Skeletal muscle tissue (tissue), 3 donors: ENCODE measurements at regions not wholly inside any gene's neighbourhood (a gene's known extent, or its start where the extent isn't known, plus 50 kb on each side); places are given as distances from the start of the nearest gene placed in this dataset.
"Not testable (repeated sequence)": the region's sequence is repeated elsewhere in the genome, so short reads cannot be mapped to it uniquely, and the experiment has no call there.

Source experiments
- H3K27ac ChIP-seq: one replicate; pipeline ENCODE4 v1.7.0; 2013; ENCODE audit warnings: mild to moderate bottlenecking, low read depth, low read length, inconsistent platforms
- H3K27me3 ChIP-seq, 3 donors: one replicate each; pipeline ENCODE4 v1.7.0; 2013; ENCODE audit warnings: low read length in 3 of 3; ENCODE audit not compliant: control insufficient read depth in 3 of 3, insufficient read depth in 3 of 3
- H3K36me3 ChIP-seq, 3 donors: one replicate each; pipeline ENCODE4 v1.7.0; 2013; ENCODE audit warnings: low read length in 3 of 3; ENCODE audit not compliant: control insufficient read depth in 3 of 3, insufficient read depth in 3 of 3
- H3K4me1 ChIP-seq, 3 donors: one replicate each; pipeline ENCODE4 v1.7.0; 2013; ENCODE audit warnings: low read length in 3 of 3, mild to moderate bottlenecking in 3 of 3; ENCODE audit not compliant: control insufficient read depth in 3 of 3, insufficient read depth in 3 of 3
- H3K4me3 ChIP-seq, 3 donors: one replicate each; pipeline ENCODE4 v1.7.0; 2013; ENCODE audit warnings: low read length in 3 of 3
- H3K9ac ChIP-seq, 3 donors: one replicate each; pipeline ENCODE4 v1.7.0; 2013; ENCODE audit warnings: low read length in 3 of 3, mild to moderate bottlenecking in 3 of 3, moderate library complexity in 2 of 3, low read depth in 1 of 3
- H3K9me3 ChIP-seq, 3 donors: one replicate each; pipeline ENCODE4 v1.7.0; 2013; ENCODE audit warnings: low read length in 3 of 3; ENCODE audit not compliant: control insufficient read depth in 3 of 3
- donor health status: Osteomylitis.

DNA sequence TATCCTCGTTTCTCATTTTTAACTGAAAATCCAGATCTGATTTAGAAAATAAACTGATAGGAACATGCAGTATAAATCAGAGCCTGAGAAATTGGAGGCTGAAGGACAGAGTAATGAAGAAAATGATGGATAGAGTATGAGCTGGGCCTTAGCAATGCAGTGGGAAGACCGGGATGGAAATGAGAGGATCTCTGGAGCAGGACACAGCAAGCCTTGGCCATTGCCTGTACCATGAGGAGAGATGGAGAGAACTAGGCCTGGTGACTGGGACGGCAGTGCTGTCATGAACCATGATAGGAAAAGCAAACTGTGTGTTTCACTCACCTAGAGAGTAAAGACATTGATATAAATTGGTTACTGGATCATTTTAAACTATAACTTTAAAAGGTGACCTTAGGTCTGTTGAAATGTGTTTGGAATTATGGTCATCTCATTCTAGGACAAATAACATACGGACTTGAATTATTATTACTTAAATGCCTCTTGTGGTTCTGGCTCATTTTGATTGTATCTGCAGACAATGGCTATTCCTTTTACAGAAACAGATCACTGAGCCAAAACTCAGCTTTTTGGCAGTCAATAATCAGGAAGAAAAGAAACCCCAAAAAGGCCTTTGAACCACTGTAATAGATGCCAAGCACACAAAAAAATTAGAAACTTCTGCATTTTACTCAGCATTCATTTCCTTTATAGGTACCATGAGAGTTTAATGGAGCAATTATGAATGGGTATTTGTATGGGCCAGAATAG, 251.9 kb upstream of the PRKD1 start:
- Histone ChIP-seq H3K9me3 (no peaks in the 10 kb centered on the region), H3K9ac (no peak overlapping the region), H3K27ac (no peak overlapping the region), H3K27me3 (no peaks in the 10 kb centered on the region), H3K36me3 (no peaks in the 10 kb centered on the region), H3K4me1 (no peaks in the 10 kb centered on the region), H3K4me3 (no peak overlapping the region)

DNA sequence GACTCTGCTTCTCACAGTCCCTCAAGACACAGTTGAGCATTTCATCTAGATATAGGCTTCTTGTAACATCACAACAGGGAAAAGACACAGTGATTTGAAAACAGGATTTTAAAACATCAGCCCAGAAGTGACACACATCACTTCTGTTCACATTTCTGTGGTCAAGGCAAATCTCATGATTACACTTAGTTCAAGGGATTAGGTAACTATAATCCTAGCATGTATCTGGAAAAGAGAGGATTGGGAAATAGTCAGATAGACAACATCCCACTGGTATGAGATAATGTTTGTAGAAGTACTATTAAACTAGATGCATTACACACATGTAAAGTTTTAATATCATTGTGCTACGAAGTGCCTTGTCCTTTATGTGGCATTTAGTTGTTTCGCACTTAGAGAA, 252.6 kb upstream of the PRKD1 start:
- Histone ChIP-seq H3K9ac (no peak overlapping the region), H3K4me1 (no peaks in the 10 kb centered on the region), H3K27ac (no peak overlapping the region), H3K9me3 (no peaks in the 10 kb centered on the region), H3K4me3 (no peak overlapping the region), H3K27me3 (no peaks in the 10 kb centered on the region), H3K36me3 (no peaks in the 10 kb centered on the region)

DNA sequence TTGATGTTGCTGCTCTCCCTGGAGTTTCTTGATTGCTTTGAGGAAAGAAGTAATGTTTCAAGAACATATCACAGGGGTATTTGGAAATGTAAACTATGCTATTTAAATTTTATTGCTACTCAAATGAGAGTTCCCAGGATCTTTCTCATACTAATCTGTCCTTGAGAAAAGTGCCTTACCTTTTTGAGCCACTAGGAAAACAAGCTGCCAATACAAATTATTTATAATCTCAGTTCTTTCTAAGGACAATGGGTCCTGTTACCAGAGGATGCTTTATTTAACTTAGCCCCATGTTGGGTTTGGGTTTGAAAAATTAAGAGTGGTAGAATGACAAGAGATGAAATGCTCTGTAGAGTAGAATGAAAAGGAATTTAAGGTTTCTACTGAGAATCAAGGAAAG, 258.2 kb upstream of the PRKD1 start:
- no peak overlapping the region for H3K4me3 ChIP-seq
- no peaks in the 10 kb centered on the region for H3K27me3 ChIP-seq
- no peak overlapping the region for H3K9ac ChIP-seq
- H3K27ac ChIP-seq: no peak overlapping the region
- no peaks in the 10 kb centered on the region for H3K36me3 ChIP-seq
- H3K9me3 ChIP-seq: no peaks in the 10 kb centered on the region
- H3K4me1 ChIP-seq: no peaks in the 10 kb centered on the region

DNA sequence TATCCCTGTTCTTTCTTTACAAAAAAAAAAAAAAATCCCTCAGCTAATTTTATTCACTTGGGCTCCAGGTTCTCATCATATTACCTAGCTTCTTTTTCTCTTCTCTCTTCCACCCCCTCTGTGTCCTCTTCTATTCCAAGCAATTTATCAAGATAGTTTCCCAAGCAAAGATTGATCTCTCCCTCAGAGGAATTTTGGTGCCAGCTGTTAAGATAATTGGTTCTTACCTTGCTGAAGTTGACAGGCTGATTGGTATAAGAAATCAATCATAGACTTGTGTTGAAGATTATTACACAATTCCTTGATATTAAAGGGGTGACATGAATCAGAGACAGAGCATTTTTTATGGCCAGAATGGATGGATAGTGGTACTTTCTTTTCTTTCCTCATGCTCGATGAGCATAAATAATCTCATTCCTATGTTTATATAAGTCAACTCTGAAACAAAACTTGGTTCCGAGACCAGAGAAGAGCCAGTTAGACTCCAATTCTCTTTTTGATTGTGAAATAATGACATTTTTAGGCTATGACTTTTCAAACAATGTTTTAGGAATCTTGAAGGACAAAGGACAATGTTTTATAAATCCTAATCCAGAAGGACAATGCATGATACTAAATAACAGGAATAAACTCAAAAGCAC, 264.1 kb upstream of the PRKD1 start:
- H3K9me3 ChIP-seq: no peaks in the 10 kb centered on the region
- H3K27me3 ChIP-seq: no peaks in the 10 kb centered on the region
- peaks cover 0 to 3% (median 2%) of the 10 kb centered on the region in 3 donors for H3K4me1 ChIP-seq
- H3K27ac ChIP-seq: no peak overlapping the region
- no peak overlapping the region for H3K9ac ChIP-seq
- no peak overlapping the region for H3K4me3 ChIP-seq
- H3K36me3 ChIP-seq: no peaks in the 10 kb centered on the region

DNA sequence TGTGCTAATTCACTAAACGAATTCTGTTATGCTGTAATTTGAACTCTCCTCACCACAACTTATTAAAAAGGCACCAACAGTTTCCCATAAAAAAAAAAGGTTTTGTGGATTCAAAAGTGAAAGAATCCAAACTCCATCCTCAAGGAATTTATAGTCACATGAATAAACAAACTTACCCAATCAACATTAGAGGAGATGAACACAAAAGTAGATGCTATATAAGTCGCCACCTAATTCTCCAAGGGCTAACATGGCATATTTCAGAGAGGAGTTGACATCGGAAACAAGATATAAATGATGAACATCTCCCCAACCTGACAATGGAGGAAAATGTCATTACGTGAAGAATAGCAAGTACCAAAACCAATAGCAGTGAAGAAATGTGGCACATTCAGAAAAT, 265.5 kb upstream of the PRKD1 start:
- H3K9ac ChIP-seq: no peak overlapping the region
- no peak overlapping the region for H3K27ac ChIP-seq
- H3K4me1 ChIP-seq: peaks cover 0 to 3% (median 2%) of the 10 kb centered on the region in 3 donors
- no peaks in the 10 kb centered on the region for H3K9me3 ChIP-seq
- H3K4me3 ChIP-seq: no peak overlapping the region
- H3K36me3 ChIP-seq: no peaks in the 10 kb centered on the region
- H3K27me3 ChIP-seq: no peaks in the 10 kb centered on the region

DNA sequence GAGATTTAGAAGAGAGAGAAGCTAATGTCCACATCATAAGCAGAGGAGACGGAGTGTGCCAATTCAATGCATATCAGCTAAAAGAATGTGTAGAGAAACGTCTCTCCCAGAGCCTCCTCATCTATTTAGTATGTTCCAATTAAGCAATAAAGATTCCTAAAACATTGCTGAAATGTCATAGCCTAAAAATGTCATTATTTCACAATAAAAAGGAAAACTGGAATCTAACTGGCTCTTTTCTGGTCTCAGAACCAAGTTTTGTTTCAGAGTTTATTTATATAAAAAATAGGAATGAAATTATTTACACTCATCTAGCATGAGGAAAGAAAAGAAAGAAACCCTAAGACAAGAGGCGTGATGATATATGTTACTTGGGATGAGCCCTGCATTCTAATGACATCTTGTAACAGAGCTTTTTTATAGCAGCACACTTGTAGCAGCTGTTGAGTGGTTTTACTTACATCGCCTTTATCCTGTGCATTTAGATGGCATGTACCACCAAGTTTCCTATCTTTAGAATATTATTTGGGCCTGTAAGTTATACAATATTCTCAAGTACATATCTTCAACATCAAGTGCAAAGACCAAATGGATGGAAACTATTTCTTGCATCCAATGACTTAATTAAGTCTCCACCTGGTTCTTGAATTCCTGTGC, 266.3 kb upstream of the PRKD1 start:
- Histone ChIP-seq H3K9ac (no peak overlapping the region), H3K27ac (peak overlapping the region; percentile 16)

DNA sequence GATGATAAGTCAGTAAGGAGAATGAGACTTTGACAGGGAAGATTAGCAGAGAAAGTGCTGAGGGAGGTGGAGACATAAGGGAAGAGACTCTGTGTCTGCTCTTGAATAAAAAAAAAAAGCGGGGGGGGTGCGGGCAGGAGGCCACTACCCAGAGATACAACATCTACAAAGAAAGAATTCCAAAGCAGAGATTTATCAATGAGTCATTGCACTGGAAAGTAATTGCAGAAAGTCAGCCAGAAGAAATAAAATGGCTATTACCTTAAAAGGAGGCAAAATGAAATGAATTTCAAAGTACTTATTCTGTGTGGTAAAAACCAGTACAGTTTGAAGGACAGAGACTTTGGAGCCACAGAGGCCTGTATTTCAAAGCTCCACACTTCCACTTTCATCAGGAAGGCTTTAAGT, 267.1 kb upstream of the PRKD1 start:
- Histone ChIP-seq H3K4me1 (peaks cover 0 to 3% (median 2%) of the 10 kb centered on the region in 3 donors), H3K27ac (peak overlapping the region; percentile 16), H3K9ac (no peak overlapping the region), H3K9me3 (no peaks in the 10 kb centered on the region), H3K4me3 (no peak overlapping the region), H3K27me3 (no peaks in the 10 kb centered on the region), H3K36me3 (no peaks in the 10 kb centered on the region)

More for the DNA sequence above, 266.3 kb upstream of the PRKD1 start:
- H3K4me1 ChIP-seq: peaks cover 0 to 3% (median 2%) of the 10 kb centered on the region in 3 donors
- H3K4me3 ChIP-seq: no peak overlapping the region
- no peaks in the 10 kb centered on the region for H3K9me3 ChIP-seq
- no peaks in the 10 kb centered on the region for H3K36me3 ChIP-seq
- no peaks in the 10 kb centered on the region for H3K27me3 ChIP-seq

DNA sequence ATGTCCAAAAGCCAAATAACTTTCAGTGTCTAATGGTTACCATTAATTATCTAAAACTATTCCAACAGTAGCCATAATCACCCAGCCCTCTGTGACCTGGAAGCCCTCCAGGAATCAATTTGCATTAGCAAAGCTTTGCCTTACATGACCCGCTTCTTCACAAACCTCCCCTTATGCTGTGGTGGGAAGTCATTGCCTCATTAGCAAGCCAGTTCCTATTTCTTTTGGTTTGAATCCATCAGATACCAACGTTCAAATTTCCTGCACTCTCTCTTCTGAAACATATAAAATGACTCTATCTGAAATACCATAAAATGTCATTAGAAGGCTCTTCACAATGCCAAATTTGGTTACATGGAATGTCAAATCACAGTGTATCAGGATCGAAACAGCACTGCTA, 268.3 kb upstream of the PRKD1 start:
- Histone ChIP-seq H3K27ac (no peak overlapping the region), H3K4me3 (no peak overlapping the region), H3K9me3 (no peaks in the 10 kb centered on the region), H3K27me3 (no peaks in the 10 kb centered on the region), H3K9ac (no peak overlapping the region), H3K4me1 (peaks cover 0 to 3% (median 2%) of the 10 kb centered on the region in 3 donors), H3K36me3 (no peaks in the 10 kb centered on the region)

DNA sequence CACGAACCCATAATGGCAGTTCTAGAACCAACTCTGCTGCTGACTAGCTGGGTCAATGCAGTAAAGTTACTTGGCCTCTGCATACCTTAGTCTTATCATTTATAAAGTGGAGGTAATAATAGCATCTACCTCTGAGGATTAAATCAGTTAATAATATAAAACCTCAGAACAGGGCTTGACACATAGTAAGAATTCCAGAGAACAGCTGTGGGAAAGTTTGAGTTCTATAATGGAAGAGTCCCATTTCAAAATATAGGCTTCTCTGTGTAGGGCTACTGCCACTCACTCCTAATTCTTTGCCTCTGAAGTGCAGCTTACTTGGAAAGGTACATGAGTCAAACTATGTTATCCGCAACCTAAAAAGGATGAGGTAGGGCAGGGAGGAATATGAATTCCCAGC, 269.2 kb upstream of the PRKD1 start:
- no peak overlapping the region for H3K4me3 ChIP-seq
- H3K27me3 ChIP-seq: no peaks in the 10 kb centered on the region
- no peak overlapping the region for H3K27ac ChIP-seq
- peaks cover 0 to 3% (median 2%) of the 10 kb centered on the region in 3 donors for H3K4me1 ChIP-seq
- H3K9me3 ChIP-seq: no peaks in the 10 kb centered on the region
- H3K36me3 ChIP-seq: no peaks in the 10 kb centered on the region
- H3K9ac ChIP-seq: no peak overlapping the region

DNA sequence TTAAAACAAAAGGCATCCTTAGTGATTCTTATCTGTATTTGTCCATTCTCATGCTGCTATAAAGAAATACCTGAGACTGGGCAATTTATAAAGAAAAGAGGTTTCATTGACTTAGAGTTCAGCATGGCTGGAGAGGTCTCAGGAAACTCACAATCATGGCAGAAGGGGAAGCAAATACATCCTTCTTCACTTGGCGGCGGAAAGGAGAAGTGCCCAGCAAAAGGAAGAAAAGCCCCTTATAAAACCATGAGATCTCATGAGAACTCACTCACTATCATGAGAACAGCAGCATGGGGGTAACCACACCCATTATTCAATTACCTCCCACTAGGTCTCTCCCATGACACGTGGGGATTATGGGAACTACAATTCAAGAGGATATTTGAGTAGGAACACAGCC, 271.1 kb upstream of the PRKD1 start:
- H3K27ac ChIP-seq, H3K4me1 ChIP-seq, H3K4me3 ChIP-seq, H3K9me3 ChIP-seq, H3K36me3 ChIP-seq, H3K27me3 ChIP-seq, H3K9ac ChIP-seq: not testable (repeated sequence)
